Lung (tissue), 11 donors: ENCODE measurements at regions not wholly inside any gene's neighbourhood (a gene's known extent, or its start where the extent isn't known, plus 50 kb on each side); places are given as distances from the start of the nearest gene placed in this dataset.

Experiments
- ATAC-seq: fragments of 200-7000 bp; cut with Tn5 transposase; one replicate; pipeline ENCODE4 v1.9.1; 2020; ENCODE audit warnings: moderate number of reproducible peaks; ENCODE audit not compliant: insufficient read depth, low FRiP score
- DNase-seq, 3 donors: peaks; one replicate each; pipeline ENCODE4 v3.0.0-alpha.2; 2013 to 2017
- H3K27ac ChIP-seq, 2 donors: one replicate each; pipeline ENCODE4 v1.5.1; 2013; ENCODE audit warnings: mild to moderate bottlenecking in 2 of 2, moderate library complexity in 2 of 2, control low read depth in 1 of 2, inconsistent platforms in 1 of 2, low read depth in 1 of 2, low read length in 1 of 2
- H3K27me3 ChIP-seq, 3 donors: one replicate each; pipeline ENCODE4 v1.5.1; 2013; ENCODE audit warnings: low read length in 2 of 3; ENCODE audit not compliant: control insufficient read depth in 3 of 3, insufficient read depth in 3 of 3
- H3K36me3 ChIP-seq, 4 donors: one replicate each; pipeline ENCODE4 v1.5.1; 2013; ENCODE audit warnings: low read length in 4 of 4, mild to moderate bottlenecking in 1 of 4, moderate library complexity in 1 of 4; ENCODE audit not compliant: control insufficient read depth in 4 of 4, insufficient read depth in 4 of 4
- H3K4me1 ChIP-seq, 5 donors: one replicate each; pipeline ENCODE4 v1.5.1; 2013; ENCODE audit warnings: low read length in 5 of 5, mild to moderate bottlenecking in 2 of 5, moderate library complexity in 1 of 5; ENCODE audit not compliant: control insufficient read depth in 5 of 5, insufficient read depth in 5 of 5
- H3K4me3 ChIP-seq: one replicate; pipeline ENCODE4 v1.5.1; 2013; ENCODE audit warnings: mild to moderate bottlenecking, control low read depth, moderate library complexity
- H3K9ac ChIP-seq, 2 donors: one replicate each; pipeline ENCODE4 v1.5.1; 2013; ENCODE audit warnings: low read length in 2 of 2, control low read depth in 1 of 2; ENCODE audit not compliant: insufficient read depth in 1 of 2
- H3K9me3 ChIP-seq, 4 donors: one replicate each; pipeline ENCODE4 v1.5.1; 2013; ENCODE audit warnings: low read length in 3 of 4, mild to moderate bottlenecking in 1 of 4, moderate library complexity in 1 of 4; ENCODE audit not compliant: control insufficient read depth in 4 of 4, insufficient read depth in 3 of 4
- WGBS, 2 donors: extraction: QIAGEN DNeasy Blood & Tissue Kit; methylation state at CpG; one replicate each; pipeline ENCODE4 v1.1.7; 2013; 5-methylcytosine and 5-hydroxymethylcytosine counted together
- TF ChIP-seq, protein P1 (sequence below): IDR thresholded peaks from 2 replicates; pipeline ENCODE4 v1.5.1; 2012; ENCODE audit warnings: mild to moderate bottlenecking; ENCODE audit errors: control extremely low read depth, extremely low read depth
- donor health status: control.
- donor health status: control.
- donor health status: Bipolar disorder and iron deficiency.
- donor health status: healthy.
- donor health status: DM: yes; HTN: yes; CAD: no.

DNA sequence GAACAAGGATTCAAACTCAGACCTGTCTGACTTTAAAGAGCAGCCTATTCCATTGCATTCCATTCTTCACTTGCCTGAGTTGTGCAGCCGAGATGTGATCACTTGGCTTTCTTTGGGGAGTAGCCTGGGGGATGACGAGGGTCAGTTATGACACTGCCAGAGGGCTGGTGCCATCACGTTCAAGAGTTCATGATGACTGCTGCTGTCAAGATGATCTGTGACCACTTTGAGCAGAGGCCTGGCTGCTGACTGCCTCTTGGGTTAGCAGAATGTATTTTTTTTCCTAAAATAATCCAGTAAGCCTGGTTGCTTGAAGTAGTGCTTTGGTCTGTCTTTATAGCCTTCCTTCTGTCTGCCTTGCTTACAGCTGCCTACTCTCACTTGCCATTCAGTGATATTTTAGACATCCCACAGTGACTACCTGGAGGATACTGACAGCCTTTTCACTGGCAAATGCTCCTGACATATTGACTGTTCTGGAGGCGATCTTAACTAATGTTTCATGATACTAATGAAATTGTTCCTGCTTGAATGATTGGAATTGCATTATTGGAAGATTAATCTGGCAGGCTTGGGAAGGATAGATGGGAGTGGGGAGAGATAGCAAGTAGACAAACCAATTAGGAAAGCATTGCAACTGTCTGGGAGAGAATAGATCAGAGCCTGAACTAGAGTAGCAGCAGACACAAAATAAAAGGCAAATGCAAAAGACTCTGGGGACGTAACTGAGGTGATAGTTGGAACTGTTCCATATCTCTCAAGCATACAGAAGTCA is 221.6 kb upstream of the LCORL start:
- no peaks in the 10 kb centered on the region for H3K36me3 ChIP-seq
- TF ChIP-seq, protein P1, sequence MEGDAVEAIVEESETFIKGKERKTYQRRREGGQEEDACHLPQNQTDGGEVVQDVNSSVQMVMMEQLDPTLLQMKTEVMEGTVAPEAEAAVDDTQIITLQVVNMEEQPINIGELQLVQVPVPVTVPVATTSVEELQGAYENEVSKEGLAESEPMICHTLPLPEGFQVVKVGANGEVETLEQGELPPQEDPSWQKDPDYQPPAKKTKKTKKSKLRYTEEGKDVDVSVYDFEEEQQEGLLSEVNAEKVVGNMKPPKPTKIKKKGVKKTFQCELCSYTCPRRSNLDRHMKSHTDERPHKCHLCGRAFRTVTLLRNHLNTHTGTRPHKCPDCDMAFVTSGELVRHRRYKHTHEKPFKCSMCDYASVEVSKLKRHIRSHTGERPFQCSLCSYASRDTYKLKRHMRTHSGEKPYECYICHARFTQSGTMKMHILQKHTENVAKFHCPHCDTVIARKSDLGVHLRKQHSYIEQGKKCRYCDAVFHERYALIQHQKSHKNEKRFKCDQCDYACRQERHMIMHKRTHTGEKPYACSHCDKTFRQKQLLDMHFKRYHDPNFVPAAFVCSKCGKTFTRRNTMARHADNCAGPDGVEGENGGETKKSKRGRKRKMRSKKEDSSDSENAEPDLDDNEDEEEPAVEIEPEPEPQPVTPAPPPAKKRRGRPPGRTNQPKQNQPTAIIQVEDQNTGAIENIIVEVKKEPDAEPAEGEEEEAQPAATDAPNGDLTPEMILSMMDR, result no peak
- H3K4me1 ChIP-seq, result no peaks in the 10 kb centered on the region
- H3K9ac ChIP-seq, result no peak overlapping the region
- no peak overlapping the region for H3K4me3 ChIP-seq
- DNase-seq, result no peak
- H3K27ac ChIP-seq, result no peak overlapping the region
- no peaks in the 10 kb centered on the region for H3K9me3 ChIP-seq
- H3K27me3 ChIP-seq, result no peaks in the 10 kb centered on the region
- WGBS, 2 donors, result 73 to 79% methylated on average over 5 of the region's 5 CpGs
- no peak for ATAC-seq

GRCh38 chr4:18241727-18242126 is 220.2 kb upstream of the LCORL start:
- TF ChIP-seq, protein P1, result no peak
- DNase-seq (no peak), ATAC-seq (no peak)
- Histone ChIP-seq H3K9me3 (no peaks in the 10 kb centered on the region), H3K27ac (no peak overlapping the region), H3K9ac (no peak overlapping the region), H3K4me1 (no peaks in the 10 kb centered on the region), H3K4me3 (no peak overlapping the region), H3K27me3 (no peaks in the 10 kb centered on the region), H3K36me3 (no peaks in the 10 kb centered on the region)
- 26 to 41% methylated on average over 1 of the region's 1 CpG for WGBS, 2 donors

DNA sequence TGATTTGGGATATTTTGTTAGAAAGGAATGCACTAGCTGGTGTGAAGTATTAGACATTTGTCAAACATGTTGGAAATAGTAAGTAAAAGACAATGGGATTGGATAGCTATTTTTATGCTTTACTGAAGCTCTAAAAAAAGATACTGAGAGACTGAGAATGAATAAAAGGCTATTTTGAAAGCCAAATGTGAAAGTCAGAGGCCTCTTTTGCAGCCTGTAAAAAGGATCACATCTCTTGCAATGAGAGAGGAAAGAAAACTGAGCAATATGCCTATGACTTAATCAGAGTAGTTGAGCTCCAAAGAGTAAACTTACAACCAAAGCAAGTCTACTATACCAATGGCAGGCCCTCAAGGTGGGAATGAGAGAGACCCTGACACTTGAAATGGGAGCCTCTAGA is 212.6 kb upstream of the LCORL start:
- TF ChIP-seq, protein P1, result no peak
- Histone ChIP-seq H3K9me3 (peaks cover 0 to 3% (median 1%) of the 10 kb centered on the region in 4 donors), H3K27me3 (no peaks in the 10 kb centered on the region), H3K4me1 (no peaks in the 10 kb centered on the region), H3K4me3 (no peak overlapping the region), H3K36me3 (no peaks in the 10 kb centered on the region), H3K27ac (no peak overlapping the region), H3K9ac (no peak overlapping the region)
- ATAC-seq (no peak), DNase-seq (no peak)

GRCh38 chr4:18231726-18232125 is 210.2 kb upstream of the LCORL start:
- Histone ChIP-seq H3K4me1 (no peaks in the 10 kb centered on the region), H3K4me3 (no peak overlapping the region), H3K9ac (no peak overlapping the region), H3K36me3 (no peaks in the 10 kb centered on the region), H3K27ac (no peak overlapping the region), H3K27me3 (no peaks in the 10 kb centered on the region), H3K9me3 (peaks cover 0 to 7% (median 4%) of the 10 kb centered on the region in 4 donors)
- 72 to 74% methylated on average over 1 of the region's 1 CpG for WGBS, 2 donors
- DNase-seq (no peak), ATAC-seq (no peak)
- TF ChIP-seq, protein P1, result no peak
